HCT116 (cell line): ENCODE measurements at regions not wholly inside any gene's neighbourhood (a gene's known extent, or its start where the extent isn't known, plus 50 kb on each side); places are given as distances from the start of the nearest gene placed in this dataset.

Experiments used
- ATAC-seq: fragments of 200-7000 bp; cut with Tn5 transposase; 2 replicates; pipeline ENCODE4 v1.9.1; 2020; ENCODE audit warnings: mild to moderate bottlenecking, moderate library complexity
- BruUV-seq: library from RNA; stranded (reverse); fragments of 400-500 nt; replicated peaks from 2 replicates; lab custom pipeline; 2021; lab: Mats Ljungman, UMichigan
- CTCF ChIA-PET: fragments of 300-600 bp; sonication (Branson Sonifier 250); formaldehyde crosslinking; loops from one replicate; lab custom pipeline; 2021; ENCODE audit warnings: antibody characterized with exemption; lab: Charles Lee
- POLR2A ChIA-PET: fragments of 300-600, 350-600 bp; sonication (Branson Sonifier 250); formaldehyde crosslinking; loops from one replicate; lab custom pipeline; 2021; ENCODE audit warnings: antibody characterized with exemption; lab: Charles Lee
- RAD21 ChIA-PET, 2 experiments: fragments of 300-600 bp; sonication (Branson Sonifier 250); formaldehyde crosslinking; loops; one replicate each; lab custom pipeline; 2023; ENCODE audit warnings: low total read pairs in 2 of 2; ENCODE audit not compliant: uncharacterized antibody in 2 of 2, unreplicated experiment in 2 of 2, low non-redundant PET in 1 of 2; lab: Charles Lee
- DNase-seq: peaks from one replicate; pipeline ENCODE4 v3.0.0-alpha.2; 2010; ENCODE audit warnings: low read depth, low spot score
- H2AFZ ChIP-seq: fragments of 200-600 bp; shearing (Covaris generic), sonication (generic); 2 replicates; pipeline ENCODE4 v1.6.1; 2017; ENCODE audit warnings: low read depth, mixed run types, mixed read lengths, antibody characterized with exemption, low read length; ENCODE audit not compliant: poor library complexity, severe bottlenecking
- H3K27ac ChIP-seq: 2 replicates; pipeline ENCODE4 v1.5.1; 2012; ENCODE audit warnings: low read depth, low read length
- H3K27me3 ChIP-seq: fragments of 200-600 bp; sonication (generic); 2 replicates; pipeline ENCODE4 v1.6.1; 2016; ENCODE audit warnings: mixed run types, low read length, mixed read lengths; ENCODE audit not compliant: insufficient read depth
- H3K36me3 ChIP-seq, 2 experiments: fragments of 200-500 bp in 1 of 2; fragments of 200-600 bp in 1 of 2; sonication (Bioruptor generic) in 1 of 2; sonication (generic) in 1 of 2; 2 replicates each; pipeline versions ENCODE4 v1.5.1 to v1.6.1; 2014 to 2016; ENCODE audit warnings: low read length in 2 of 2, inconsistent platforms in 1 of 2, mixed read lengths in 1 of 2, mixed run types in 1 of 2; ENCODE audit not compliant: insufficient read depth in 2 of 2, control insufficient read depth in 1 of 2
- H3K4me1 ChIP-seq, 2 experiments: fragments of 200-600 bp in 1 of 2; sonication (generic) in 1 of 2; 2 replicates each; pipeline versions ENCODE4 v1.5.1 to v1.6.1; 2012 to 2017; ENCODE audit warnings: low read length in 2 of 2, inconsistent platforms in 1 of 2, mild to moderate bottlenecking in 1 of 2, mixed read lengths in 1 of 2, mixed run types in 1 of 2, moderate library complexity in 1 of 2; ENCODE audit not compliant: insufficient read depth in 2 of 2, control insufficient read depth in 1 of 2
- H3K4me2 ChIP-seq: fragments of 200-600 bp; sonication (generic); 2 replicates; pipeline ENCODE4 v1.6.1; 2017; ENCODE audit warnings: mixed run types, low read length, mixed read lengths
- H3K4me3 ChIP-seq, 2 experiments: fragments of 200-600 bp in 1 of 2; sonication (generic) in 1 of 2; replicated peaks in 1 of 2; 2 replicates each; pipeline ENCODE4 v1.5.1; 2011 to 2016; ENCODE audit warnings: low read length in 2 of 2, control low read depth in 1 of 2, low read depth in 1 of 2, mild to moderate bottlenecking in 1 of 2, mixed read lengths in 1 of 2, mixed run types in 1 of 2
- H3K79me2 ChIP-seq: fragments of 200-600 bp; sonication (generic); 2 replicates; pipeline ENCODE4 v1.6.1; 2017; ENCODE audit warnings: mild to moderate bottlenecking, mixed run types, low read length, moderate library complexity, mixed read lengths; ENCODE audit not compliant: insufficient read depth
- H3K9ac ChIP-seq: fragments of 200-600 bp; sonication (generic); 2 replicates; pipeline ENCODE4 v1.6.1; 2016; ENCODE audit warnings: low read length, mixed read lengths
- H3K9me2 ChIP-seq: fragments of 200-600 bp; sonication (generic), shearing (Covaris generic); 2 replicates; pipeline ENCODE4 v1.6.1; 2017; ENCODE audit warnings: mixed run types, mild to moderate bottlenecking, moderate library complexity; ENCODE audit not compliant: insufficient read depth
- H3K9me3 ChIP-seq, 2 experiments: fragments of 200-500 bp in 1 of 2; fragments of 200-600 bp in 1 of 2; sonication (Bioruptor generic) in 1 of 2; sonication (generic) in 1 of 2; 2 replicates each; pipeline ENCODE4 v1.6.1; 2014 to 2017; ENCODE audit warnings: low read length in 2 of 2, mixed read lengths in 2 of 2, inconsistent platforms in 1 of 2, low read depth in 1 of 2, mild to moderate bottlenecking in 1 of 2, mixed run types in 1 of 2, moderate library complexity in 1 of 2; ENCODE audit not compliant: control insufficient read depth in 1 of 2, insufficient read depth in 1 of 2
- H4K20me1 ChIP-seq: fragments of 200-600 bp; sonication (generic), shearing (Covaris generic); 2 replicates; pipeline ENCODE4 v1.6.1; 2017; ENCODE audit warnings: mixed run types, mild to moderate bottlenecking, moderate library complexity; ENCODE audit not compliant: insufficient read depth
- CBX3 ChIP-seq: IDR thresholded peaks from 2 replicates; pipeline ENCODE4 v1.6.1; 2012; ENCODE audit warnings: low read depth
- CEBPB ChIP-seq: IDR thresholded peaks from 2 replicates; pipeline ENCODE4 v1.6.1; 2012; ENCODE audit warnings: low read depth
- ELF1 ChIP-seq: IDR thresholded peaks from 2 replicates; pipeline ENCODE4 v1.6.1; 2012; ENCODE audit warnings: low read depth, borderline replicate concordance
- FOSL1 ChIP-seq: IDR thresholded peaks from 2 replicates; pipeline ENCODE4 v1.6.1; 2012; ENCODE audit warnings: low read depth
- JUND ChIP-seq: IDR thresholded peaks from 2 replicates; pipeline ENCODE4 v1.6.1; 2012
- POLR2A ChIP-seq: IDR thresholded peaks from 2 replicates; pipeline ENCODE4 v1.7.0; 2011; ENCODE audit warnings: borderline replicate concordance; ENCODE audit not compliant: insufficient read depth, insufficient read length; ENCODE audit errors: extremely low read depth
- RAD21 ChIP-seq: IDR thresholded peaks from 2 replicates; pipeline ENCODE4 v1.6.1; 2012; ENCODE audit warnings: low read depth, mild to moderate bottlenecking
- SIN3A ChIP-seq: IDR thresholded peaks from 2 replicates; pipeline ENCODE4 v1.6.1; 2012; ENCODE audit warnings: low read depth
- SP1 ChIP-seq: IDR thresholded peaks from 2 replicates; pipeline ENCODE4 v1.6.1; 2012; ENCODE audit warnings: low read depth
- YY1 ChIP-seq: IDR thresholded peaks from 2 replicates; pipeline ENCODE4 v1.6.1; 2011; ENCODE audit warnings: low read length, low read depth, moderate library complexity, mild to moderate bottlenecking; ENCODE audit not compliant: insufficient replicate concordance; ENCODE audit errors: extremely low read depth
- ZFX ChIP-seq: fragments of 450-650 bp; IDR thresholded peaks from 2 replicates; pipeline ENCODE4 v1.6.1; 2017
- ZNF274 ChIP-seq: fragments of 200-500 bp; sonication (Bioruptor generic); IDR thresholded peaks from 2 replicates; pipeline ENCODE4 v1.6.1; 2014; ENCODE audit warnings: mild to moderate bottlenecking, low read depth, low read length, inconsistent platforms
- intact Hi-C: fragments of 100-400 bp; cut with micrococcal nuclease; formaldehyde crosslinking; loops from 2 replicates; pipeline ENCODE4 v1.10.0; 2022
- TF ChIP-seq, protein P1 (sequence below): IDR thresholded peaks from 2 replicates; pipeline ENCODE4 v1.6.1; 2012; ENCODE audit warnings: low read depth
- TF ChIP-seq, protein P2 (sequence below), 3 experiments: fragments of 200-600 bp in 1 of 3; sonication (generic) in 1 of 3; IDR thresholded peaks in 2 of 3; conservative IDR thresholded peaks in 1 of 3; 2 replicates each; pipeline ENCODE4 v1.5.1; 2012 to 2017; ENCODE audit warnings: low read depth in 2 of 3, low read length in 2 of 3, antibody characterized with exemption in 1 of 3, borderline replicate concordance in 1 of 3, control low read depth in 1 of 3, mild to moderate bottlenecking in 1 of 3, mixed read lengths in 1 of 3, mixed run types in 1 of 3, moderate library complexity in 1 of 3; ENCODE audit not compliant: insufficient read depth in 1 of 3
- TF ChIP-seq, protein P3 (sequence below): IDR thresholded peaks from 2 replicates; pipeline ENCODE4 v1.6.1; 2012
- TF ChIP-seq, protein P4 (sequence below): IDR thresholded peaks from 2 replicates; pipeline ENCODE4 v1.6.1; 2011; ENCODE audit warnings: mild to moderate bottlenecking, low read length, moderate library complexity; ENCODE audit not compliant: insufficient replicate concordance; ENCODE audit errors: extremely low read depth

DNA sequence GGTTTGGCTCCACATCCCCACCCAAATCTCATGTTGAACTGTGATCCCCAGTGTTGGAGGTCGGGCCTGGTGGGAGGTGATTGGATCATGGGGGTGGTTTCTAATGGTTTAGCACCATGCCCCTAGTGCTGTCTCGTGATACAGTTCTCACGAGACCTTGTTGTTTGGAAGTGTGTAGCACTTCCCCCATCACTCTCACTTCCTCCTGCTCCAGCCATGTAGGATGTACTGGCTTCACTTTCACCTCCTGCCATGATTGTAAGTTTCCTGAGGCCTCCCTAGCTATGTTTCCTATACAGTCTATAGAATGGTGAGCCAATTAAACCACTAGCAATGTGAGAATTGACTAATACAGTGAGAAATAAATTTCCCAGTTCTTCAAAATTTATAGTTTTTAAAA is 325.9 kb downstream of the FSIP2 start (continued):
- TF ChIP-seq, protein P1, sequence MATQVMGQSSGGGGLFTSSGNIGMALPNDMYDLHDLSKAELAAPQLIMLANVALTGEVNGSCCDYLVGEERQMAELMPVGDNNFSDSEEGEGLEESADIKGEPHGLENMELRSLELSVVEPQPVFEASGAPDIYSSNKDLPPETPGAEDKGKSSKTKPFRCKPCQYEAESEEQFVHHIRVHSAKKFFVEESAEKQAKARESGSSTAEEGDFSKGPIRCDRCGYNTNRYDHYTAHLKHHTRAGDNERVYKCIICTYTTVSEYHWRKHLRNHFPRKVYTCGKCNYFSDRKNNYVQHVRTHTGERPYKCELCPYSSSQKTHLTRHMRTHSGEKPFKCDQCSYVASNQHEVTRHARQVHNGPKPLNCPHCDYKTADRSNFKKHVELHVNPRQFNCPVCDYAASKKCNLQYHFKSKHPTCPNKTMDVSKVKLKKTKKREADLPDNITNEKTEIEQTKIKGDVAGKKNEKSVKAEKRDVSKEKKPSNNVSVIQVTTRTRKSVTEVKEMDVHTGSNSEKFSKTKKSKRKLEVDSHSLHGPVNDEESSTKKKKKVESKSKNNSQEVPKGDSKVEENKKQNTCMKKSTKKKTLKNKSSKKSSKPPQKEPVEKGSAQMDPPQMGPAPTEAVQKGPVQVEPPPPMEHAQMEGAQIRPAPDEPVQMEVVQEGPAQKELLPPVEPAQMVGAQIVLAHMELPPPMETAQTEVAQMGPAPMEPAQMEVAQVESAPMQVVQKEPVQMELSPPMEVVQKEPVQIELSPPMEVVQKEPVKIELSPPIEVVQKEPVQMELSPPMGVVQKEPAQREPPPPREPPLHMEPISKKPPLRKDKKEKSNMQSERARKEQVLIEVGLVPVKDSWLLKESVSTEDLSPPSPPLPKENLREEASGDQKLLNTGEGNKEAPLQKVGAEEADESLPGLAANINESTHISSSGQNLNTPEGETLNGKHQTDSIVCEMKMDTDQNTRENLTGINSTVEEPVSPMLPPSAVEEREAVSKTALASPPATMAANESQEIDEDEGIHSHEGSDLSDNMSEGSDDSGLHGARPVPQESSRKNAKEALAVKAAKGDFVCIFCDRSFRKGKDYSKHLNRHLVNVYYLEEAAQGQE, result no peak
- TF ChIP-seq, protein P2, sequence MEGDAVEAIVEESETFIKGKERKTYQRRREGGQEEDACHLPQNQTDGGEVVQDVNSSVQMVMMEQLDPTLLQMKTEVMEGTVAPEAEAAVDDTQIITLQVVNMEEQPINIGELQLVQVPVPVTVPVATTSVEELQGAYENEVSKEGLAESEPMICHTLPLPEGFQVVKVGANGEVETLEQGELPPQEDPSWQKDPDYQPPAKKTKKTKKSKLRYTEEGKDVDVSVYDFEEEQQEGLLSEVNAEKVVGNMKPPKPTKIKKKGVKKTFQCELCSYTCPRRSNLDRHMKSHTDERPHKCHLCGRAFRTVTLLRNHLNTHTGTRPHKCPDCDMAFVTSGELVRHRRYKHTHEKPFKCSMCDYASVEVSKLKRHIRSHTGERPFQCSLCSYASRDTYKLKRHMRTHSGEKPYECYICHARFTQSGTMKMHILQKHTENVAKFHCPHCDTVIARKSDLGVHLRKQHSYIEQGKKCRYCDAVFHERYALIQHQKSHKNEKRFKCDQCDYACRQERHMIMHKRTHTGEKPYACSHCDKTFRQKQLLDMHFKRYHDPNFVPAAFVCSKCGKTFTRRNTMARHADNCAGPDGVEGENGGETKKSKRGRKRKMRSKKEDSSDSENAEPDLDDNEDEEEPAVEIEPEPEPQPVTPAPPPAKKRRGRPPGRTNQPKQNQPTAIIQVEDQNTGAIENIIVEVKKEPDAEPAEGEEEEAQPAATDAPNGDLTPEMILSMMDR (IDR thresholded peaks at IDR 0.05 in 2 of 3, conservative IDR thresholded peaks at IDR 0.05 in 1 of 3; ENCODE audit: borderline replicate concordance in 1 of 3, insufficient read depth in 1 of 3, low read depth in 2 of 3, low read length in 2 of 3), result no peak

DNA sequence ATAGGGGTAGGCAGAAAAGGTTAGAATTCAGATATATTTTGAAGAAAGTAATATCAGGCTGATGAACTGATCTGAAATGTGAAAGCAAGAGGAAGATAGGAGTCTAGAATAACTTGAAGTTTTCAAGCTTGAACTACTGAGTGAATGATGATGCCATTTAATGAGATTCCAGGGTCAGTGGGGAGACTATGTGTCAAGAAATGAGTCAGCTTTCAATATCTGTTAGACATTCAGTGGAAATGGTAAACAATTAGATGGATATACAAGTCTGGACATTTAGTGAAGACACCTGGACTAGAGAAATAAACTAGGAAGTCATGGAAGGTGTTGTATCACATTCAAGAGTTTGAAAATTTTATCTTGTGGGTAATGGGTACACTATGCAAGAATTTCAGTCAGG is 326.9 kb downstream of the FSIP2 start:
- Histone ChIP-seq H3K27me3 (no peaks in the 10 kb centered on the region), H3K9me2 (no peaks in the 10 kb centered on the region), H3K36me3 (no peaks in the 10 kb centered on the region), H2AFZ (no peak overlapping the region), H3K9ac (no peak overlapping the region), H3K79me2 (no peaks in the 10 kb centered on the region), H3K9me3 (no peaks in the 10 kb centered on the region), H3K27ac (no peak overlapping the region), H3K4me1 (no peaks in the 10 kb centered on the region), H3K4me2 (no peak overlapping the region), H4K20me1 (no peaks in the 10 kb centered on the region), H3K4me3 (no peak overlapping the region)
- RAD21 ChIA-PET, result no interaction called here
- no TSS peak for BruUV-seq
- intact Hi-C loops, result no loop called here
- DNase-seq (no peak), ATAC-seq (no peak)
- CTCF ChIA-PET, result no interaction called here
- POLR2A ChIA-PET, result no interaction called here
- TF ChIP-seq ELF1 (no peak), JUND (no peak), ZNF274 (no peak), SP1 (no peak), CBX3 (no peak), POLR2A (no peak), SIN3A (no peak), ZFX (no peak), CEBPB (no peak), YY1 (no peak), RAD21 (no peak), FOSL1 (no peak)
- TF ChIP-seq, protein P2 (IDR thresholded peaks at IDR 0.05 in 2 of 3, conservative IDR thresholded peaks at IDR 0.05 in 1 of 3; ENCODE audit: borderline replicate concordance in 1 of 3, insufficient read depth in 1 of 3, low read depth in 2 of 3, low read length in 2 of 3), result no peak
- TF ChIP-seq, protein P3, sequence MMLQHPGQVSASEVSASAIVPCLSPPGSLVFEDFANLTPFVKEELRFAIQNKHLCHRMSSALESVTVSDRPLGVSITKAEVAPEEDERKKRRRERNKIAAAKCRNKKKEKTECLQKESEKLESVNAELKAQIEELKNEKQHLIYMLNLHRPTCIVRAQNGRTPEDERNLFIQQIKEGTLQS, result no peak
- TF ChIP-seq, protein P4, sequence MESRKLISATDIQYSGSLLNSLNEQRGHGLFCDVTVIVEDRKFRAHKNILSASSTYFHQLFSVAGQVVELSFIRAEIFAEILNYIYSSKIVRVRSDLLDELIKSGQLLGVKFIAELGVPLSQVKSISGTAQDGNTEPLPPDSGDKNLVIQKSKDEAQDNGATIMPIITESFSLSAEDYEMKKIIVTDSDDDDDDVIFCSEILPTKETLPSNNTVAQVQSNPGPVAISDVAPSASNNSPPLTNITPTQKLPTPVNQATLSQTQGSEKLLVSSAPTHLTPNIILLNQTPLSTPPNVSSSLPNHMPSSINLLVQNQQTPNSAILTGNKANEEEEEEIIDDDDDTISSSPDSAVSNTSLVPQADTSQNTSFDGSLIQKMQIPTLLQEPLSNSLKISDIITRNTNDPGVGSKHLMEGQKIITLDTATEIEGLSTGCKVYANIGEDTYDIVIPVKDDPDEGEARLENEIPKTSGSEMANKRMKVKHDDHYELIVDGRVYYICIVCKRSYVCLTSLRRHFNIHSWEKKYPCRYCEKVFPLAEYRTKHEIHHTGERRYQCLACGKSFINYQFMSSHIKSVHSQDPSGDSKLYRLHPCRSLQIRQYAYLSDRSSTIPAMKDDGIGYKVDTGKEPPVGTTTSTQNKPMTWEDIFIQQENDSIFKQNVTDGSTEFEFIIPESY, result no peak
